ENCODE measurements at regions not wholly inside any gene's neighbourhood (a gene's known extent, or its start where the extent isn't known, plus 50 kb on each side); places are given as distances from the start of the nearest gene placed in this dataset.

DNA sequence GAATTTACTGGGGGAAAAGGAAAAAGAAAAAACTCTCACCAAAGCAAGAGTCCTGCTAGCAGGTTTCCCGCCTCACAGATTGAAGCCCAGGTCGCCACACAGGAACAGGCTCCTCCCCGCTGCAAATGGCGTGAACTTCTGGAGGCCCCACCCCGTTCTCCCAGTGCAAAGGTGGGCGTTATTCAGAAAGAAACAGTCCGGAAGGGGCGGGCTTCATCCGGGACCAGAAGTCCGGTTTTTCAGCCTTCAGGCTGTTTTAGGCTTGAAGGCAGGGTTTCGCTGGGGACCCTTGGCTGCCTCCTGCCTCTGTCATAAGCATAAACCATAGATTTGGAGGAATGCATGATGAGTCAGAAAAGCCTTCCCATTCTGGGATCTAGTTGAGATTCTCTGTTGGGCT lies 148.3 kb upstream of the POU2AF2 start:
- TF ChIP-seq, protein P1, sequence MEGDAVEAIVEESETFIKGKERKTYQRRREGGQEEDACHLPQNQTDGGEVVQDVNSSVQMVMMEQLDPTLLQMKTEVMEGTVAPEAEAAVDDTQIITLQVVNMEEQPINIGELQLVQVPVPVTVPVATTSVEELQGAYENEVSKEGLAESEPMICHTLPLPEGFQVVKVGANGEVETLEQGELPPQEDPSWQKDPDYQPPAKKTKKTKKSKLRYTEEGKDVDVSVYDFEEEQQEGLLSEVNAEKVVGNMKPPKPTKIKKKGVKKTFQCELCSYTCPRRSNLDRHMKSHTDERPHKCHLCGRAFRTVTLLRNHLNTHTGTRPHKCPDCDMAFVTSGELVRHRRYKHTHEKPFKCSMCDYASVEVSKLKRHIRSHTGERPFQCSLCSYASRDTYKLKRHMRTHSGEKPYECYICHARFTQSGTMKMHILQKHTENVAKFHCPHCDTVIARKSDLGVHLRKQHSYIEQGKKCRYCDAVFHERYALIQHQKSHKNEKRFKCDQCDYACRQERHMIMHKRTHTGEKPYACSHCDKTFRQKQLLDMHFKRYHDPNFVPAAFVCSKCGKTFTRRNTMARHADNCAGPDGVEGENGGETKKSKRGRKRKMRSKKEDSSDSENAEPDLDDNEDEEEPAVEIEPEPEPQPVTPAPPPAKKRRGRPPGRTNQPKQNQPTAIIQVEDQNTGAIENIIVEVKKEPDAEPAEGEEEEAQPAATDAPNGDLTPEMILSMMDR (IDR thresholded peaks at IDR 0.05), result no peak
- TF ChIP-seq POLR2A (IDR thresholded peaks at IDR 0.05), result no peak
